A549 (cell line): ENCODE measurements at regions not wholly inside any gene's neighbourhood (a gene's known extent, or its start where the extent isn't known, plus 50 kb on each side); places are given as distances from the start of the nearest gene placed in this dataset.

Source experiments
- ATAC-seq, 2 experiments: fragments of 200-7000 bp in 1 of 2; fragments of >200 bp in 1 of 2; cut with Nextera tagmentation in 1 of 2; cut with Tn5 transposase in 1 of 2; 3 replicates each; pipeline versions ENCODE4 v1.8.0 to v1.9.1; 2018 to 2020; ENCODE audit warnings: mild to moderate bottlenecking in 1 of 2, moderate library complexity in 1 of 2
- CTCF ChIA-PET: fragments of 300-600 bp; sonication (Branson Sonifier 250); formaldehyde crosslinking; extraction: SDS; loops from one replicate; lab custom pipeline; 2021; ENCODE audit warnings: antibody characterized with exemption, inconsistent platforms; lab: Yijun Ruan, JAX
- POLR2A ChIA-PET: fragments of 350-600 bp; formaldehyde crosslinking; extraction: SDS; loops from one replicate; lab custom pipeline; 2021; ENCODE audit warnings: antibody characterized with exemption, inconsistent platforms; lab: Yijun Ruan, JAX
- DNase-seq, 2 experiments: peaks; one replicate each; pipeline versions ENCODE4 v3.0.0 to v3.0.0-alpha.2; 2011 to 2016; ENCODE audit warnings: low read depth in 1 of 2, low spot score in 1 of 2
- FAIRE-seq: peaks from 2 replicates; lab custom pipeline; 2011; peaks lifted over from hg19 to GRCh38; lab: Jason Lieb, UNC
- H3K27ac ChIP-seq, 2 experiments: fragments of >200 bp; sonication (Bioruptor Twin); formaldehyde crosslinking; 3 replicates each; pipeline ENCODE4 v1.5.1; 2016 to 2017
- H3K4me1 ChIP-seq: fragments of >200 bp; sonication (Bioruptor Twin); formaldehyde crosslinking; 3 replicates; pipeline ENCODE4 v1.6.1; 2016
- H3K4me2 ChIP-seq: fragments of >200 bp; sonication (Bioruptor Twin); formaldehyde crosslinking; 3 replicates; pipeline ENCODE4 v1.6.1; 2016
- H3K4me3 ChIP-seq: fragments of >200 bp; sonication (Bioruptor Twin); formaldehyde crosslinking; 3 replicates; pipeline ENCODE4 v1.5.1; 2016
- H3K9me3 ChIP-seq: fragments of >200 bp; sonication (Bioruptor Twin); formaldehyde crosslinking; 3 replicates; pipeline ENCODE4 v1.6.1; 2016
- CEBPB ChIP-seq, 2 experiments: fragments of >200 bp in 1 of 2; sonication (Bioruptor Twin) in 1 of 2; formaldehyde crosslinking in 1 of 2; IDR thresholded peaks; 2 replicates each; pipeline ENCODE4 v1.6.1; 2012 to 2016
- CHD2 ChIP-seq: fragments of 150-350 bp; IDR thresholded peaks from 2 replicates; pipeline ENCODE4 v1.6.1; 2014; ENCODE audit warnings: low read length; ENCODE audit not compliant: partially characterized antibody
- EHF ChIP-seq: fragments of 250-450 bp; sonication (Bioruptor Pico); IDR thresholded peaks from 2 replicates; pipeline ENCODE4 v1.5.0; 2020; ENCODE audit warnings: mild to moderate bottlenecking
- ESRRA ChIP-seq: fragments of 150-350 bp; IDR thresholded peaks from 2 replicates; pipeline ENCODE4 v1.6.1; 2014; ENCODE audit warnings: mild to moderate bottlenecking, low read length, borderline replicate concordance
- FOSL2 ChIP-seq, 2 experiments: fragments of 450-650 bp in 1 of 2; fragments of >200 bp in 1 of 2; sonication (Bioruptor Twin) in 1 of 2; formaldehyde crosslinking; IDR thresholded peaks; 2 replicates each; pipeline versions ENCODE4 v1.5.0 to v1.6.1; 2016 to 2020; ENCODE audit warnings: mild to moderate bottlenecking in 1 of 2, moderate library complexity in 1 of 2
- HDAC2 ChIP-seq: fragments of 200-600 bp; sonication (generic); IDR thresholded peaks from 2 replicates; pipeline ENCODE4 v1.6.1; 2016
- HOXA7 ChIP-seq: fragments of 250-450 bp; sonication (Bioruptor Pico); IDR thresholded peaks from 2 replicates; pipeline ENCODE4 v1.5.0; 2020; ENCODE audit warnings: mild to moderate bottlenecking, moderate library complexity
- HOXB5 ChIP-seq: fragments of 250-450 bp; sonication (Bioruptor Pico); IDR thresholded peaks from 2 replicates; pipeline ENCODE4 v1.5.0; 2020; ENCODE audit warnings: mild to moderate bottlenecking, moderate library complexity
- KDM1A ChIP-seq: fragments of 200-600 bp; sonication (generic); IDR thresholded peaks from 2 replicates; pipeline ENCODE4 v1.6.1; 2016; ENCODE audit warnings: low read depth, mild to moderate bottlenecking
- KDM5A ChIP-seq: fragments of 200-600 bp; sonication (generic); IDR thresholded peaks from 2 replicates; pipeline ENCODE4 v1.6.1; 2016; ENCODE audit warnings: antibody characterized with exemption, mild to moderate bottlenecking
- MAX ChIP-seq: IDR thresholded peaks from 2 replicates; pipeline ENCODE4 v1.6.1; 2012
- MYC ChIP-seq: IDR thresholded peaks from 2 replicates; pipeline ENCODE4 v1.6.1; 2012; ENCODE audit warnings: mild to moderate bottlenecking, inconsistent platforms, low read length, improper control_type of control experiment, borderline replicate concordance
- NPAS2 ChIP-seq: fragments of 250-450 bp; sonication (Bioruptor Pico); IDR thresholded peaks from 2 replicates; pipeline ENCODE4 v1.8.0; 2022; ENCODE audit warnings: mild to moderate bottlenecking, moderate library complexity, borderline replicate concordance
- POLR2A ChIP-seq: IDR thresholded peaks from 2 replicates; pipeline ENCODE4 v1.6.1; 2012; ENCODE audit warnings: mild to moderate bottlenecking, low read length
- RARB ChIP-seq: fragments of 250-450 bp; sonication (Bioruptor Pico); IDR thresholded peaks from 2 replicates; pipeline ENCODE4 v1.8.0; 2021; ENCODE audit warnings: mild to moderate bottlenecking, moderate library complexity
- RCOR1 ChIP-seq: fragments of 150-350 bp; IDR thresholded peaks from 2 replicates; pipeline ENCODE4 v1.6.1; 2014; ENCODE audit warnings: antibody characterized with exemption, low read length, low read depth
- REST ChIP-seq: fragments of 200-600 bp; sonication (generic); IDR thresholded peaks from 2 replicates; pipeline ENCODE4 v1.6.1; 2016; ENCODE audit warnings: antibody characterized with exemption, mild to moderate bottlenecking, moderate library complexity
- RNF2 ChIP-seq: fragments of 200-600 bp; sonication (generic); IDR thresholded peaks from 2 replicates; pipeline ENCODE4 v1.6.1; 2016; ENCODE audit warnings: low read depth, mild to moderate bottlenecking, antibody characterized with exemption, moderate library complexity, borderline replicate concordance
- ZFP36 ChIP-seq: fragments of 450-650 bp; IDR thresholded peaks from 2 replicates; pipeline ENCODE4 v1.6.1; 2014; ENCODE audit warnings: borderline replicate concordance; ENCODE audit not compliant: partially characterized antibody
- ZSCAN20 ChIP-seq: fragments of 250-450 bp; sonication (Bioruptor Pico); IDR thresholded peaks from 2 replicates; pipeline ENCODE4 v1.8.0; 2022; ENCODE audit warnings: mild to moderate bottlenecking, moderate library complexity
- WGBS: methylation state at CpG from one replicate; pipeline ENCODE4 v1.1.6; 2017; ENCODE audit errors: missing lambda C conversion rate; 5-methylcytosine and 5-hydroxymethylcytosine counted together

- TF ChIP-seq REST (no peak), FOSL2 (IDR thresholded peaks at IDR 0.05) (no peak), FOSL2 (CRISPR knock-in tag; IDR thresholded peaks at IDR 0.05) (no peak), MYC (no peak)
- TF ChIP-seq, all 56 proteins: peak for 0
These were observed 123.2 kb upstream of the UNC5B start (continued) for GRCh38 chr10:71089162-71089561.

- Histone ChIP-seq H3K4me1 (no peaks in the 10 kb centered on the region), H3K27ac (no peak overlapping the region), H3K4me3 (no peak overlapping the region), H3K9me3 (no peaks in the 10 kb centered on the region), H3K4me2 (no peak overlapping the region)
- ATAC-seq (no peak), FAIRE-seq (no peak), DNase-seq (no peak)
- ChIA-PET CTCF (no interaction called here), POLR2A (no interaction called here)
- WGBS: 49% methylated on average over 5 of the region's 5 CpGs
- TF ChIP-seq ZSCAN20 (CRISPR knock-in tag): no peak
- TF ChIP-seq ZFP36: no peak
- TF ChIP-seq CEBPB (IDR thresholded peaks at IDR 0.05): no peak
- TF ChIP-seq HOXA7 (CRISPR knock-in tag): no peak
- TF ChIP-seq HOXB5 (CRISPR knock-in tag): no peak
- TF ChIP-seq KDM1A: no peak
- TF ChIP-seq RCOR1: no peak
- TF ChIP-seq EHF (CRISPR knock-in tag): no peak
- TF ChIP-seq FOSL2 (IDR thresholded peaks at IDR 0.05): no peak
- no peak for TF ChIP-seq FOSL2 (CRISPR knock-in tag; IDR thresholded peaks at IDR 0.05)
- TF ChIP-seq HDAC2: no peak
- no peak for TF ChIP-seq REST
- TF ChIP-seq RARB (CRISPR knock-in tag): no peak
- no peak for TF ChIP-seq MAX
- TF ChIP-seq KDM5A: no peak
- TF ChIP-seq ESRRA: no peak
- no peak for TF ChIP-seq RNF2
- TF ChIP-seq NPAS2 (CRISPR knock-in tag): no peak
- no peak for TF ChIP-seq CHD2
- no peak for TF ChIP-seq POLR2A
- TF ChIP-seq, all 56 proteins: peak for 0
These were observed 122.0 kb upstream of the UNC5B start for GRCh38 chr10:71090330-71090729.
